ENCODE measurements at regions not wholly inside any gene's neighbourhood (a gene's known extent, or its start where the extent isn't known, plus 50 kb on each side); places are given as distances from the start of the nearest gene placed in this dataset.

DNA sequence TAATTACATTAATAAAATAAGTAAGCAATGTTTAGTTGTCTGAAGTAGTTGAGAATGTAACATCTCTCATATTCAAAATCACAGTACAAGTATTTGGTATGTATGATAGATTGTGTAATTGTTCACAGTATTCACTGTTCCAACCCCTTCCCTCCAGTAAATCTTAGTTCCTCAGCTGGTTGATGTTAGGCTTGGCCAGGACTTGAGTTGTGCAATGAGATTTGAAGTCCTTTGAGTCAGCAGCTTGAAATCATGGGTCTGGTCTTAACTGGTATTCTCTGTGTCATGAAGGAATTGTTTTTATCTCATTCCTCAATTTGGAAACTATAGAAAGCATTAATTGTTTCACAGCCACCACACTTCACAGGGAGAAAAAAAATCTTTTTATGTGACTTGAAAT, 477.1 kb downstream of the FSCB start:
- DNase-seq (ENCODE audit: low read depth in 2 of 3, low spot score in 1 of 3), result no peak

DNA sequence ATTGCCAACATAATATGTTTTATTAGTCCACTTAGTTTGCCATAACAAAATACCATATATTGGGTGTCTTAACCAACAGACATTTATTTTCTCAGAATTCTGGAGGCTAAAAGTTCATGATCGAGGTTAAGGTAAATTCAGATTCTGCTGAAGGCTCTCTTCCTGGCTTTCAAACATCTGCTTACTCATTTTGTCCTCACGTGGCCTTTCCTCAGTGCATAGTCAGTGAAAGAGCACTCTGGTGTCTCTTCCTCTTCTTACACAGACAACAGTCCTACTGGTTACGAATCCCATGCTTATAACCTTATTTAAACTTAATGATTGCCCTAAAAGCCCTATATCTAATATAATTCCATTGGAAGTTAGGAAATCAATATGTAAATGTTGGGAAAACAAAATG, 479.7 kb downstream of the FSCB start:
- no peak for DNase-seq (ENCODE audit: low read depth in 2 of 3, low spot score in 1 of 3)

DNA sequence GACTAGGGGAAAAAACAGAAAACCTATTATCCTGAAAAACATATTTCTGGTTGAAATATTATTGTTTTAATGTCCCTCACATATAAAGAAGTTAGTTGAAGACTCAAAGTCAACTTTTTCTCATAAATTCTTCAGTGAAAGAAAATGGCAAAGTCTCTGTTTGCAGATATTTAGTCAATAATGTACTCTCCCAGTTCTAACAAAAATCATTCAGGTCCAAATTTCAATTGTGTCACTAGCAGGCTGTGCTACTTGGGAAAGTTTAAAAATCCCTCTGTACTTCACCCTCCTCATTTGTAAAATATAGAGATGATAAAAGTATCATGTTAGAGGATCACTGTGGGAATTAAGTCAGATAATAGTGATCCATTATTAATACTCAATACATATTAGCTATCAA, 496.5 kb downstream of the FSCB start:
- DNase-seq (ENCODE audit: low read depth in 2 of 3, low spot score in 1 of 3), result no peak

DNA sequence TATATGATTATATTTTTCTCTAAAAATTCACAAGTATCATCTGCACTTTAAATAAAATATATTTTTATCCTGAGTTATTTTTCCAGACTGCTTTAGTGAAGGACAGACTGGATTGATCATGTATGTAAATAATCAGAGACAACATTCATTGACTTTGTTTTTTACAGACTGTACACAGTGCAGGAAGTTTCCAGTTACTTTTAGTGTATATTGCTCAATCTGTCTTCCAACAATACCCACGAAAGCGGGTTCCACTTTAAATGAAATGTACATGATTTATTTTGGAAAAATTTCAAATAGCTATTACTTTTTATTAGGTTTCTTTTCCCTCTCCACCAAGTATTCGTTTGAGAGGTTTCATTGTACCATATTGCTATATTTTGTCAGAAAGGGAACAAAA, 497.0 kb downstream of the FSCB start:
- DNase-seq (ENCODE audit: low read depth in 2 of 3, low spot score in 1 of 3), result no peak

DNA sequence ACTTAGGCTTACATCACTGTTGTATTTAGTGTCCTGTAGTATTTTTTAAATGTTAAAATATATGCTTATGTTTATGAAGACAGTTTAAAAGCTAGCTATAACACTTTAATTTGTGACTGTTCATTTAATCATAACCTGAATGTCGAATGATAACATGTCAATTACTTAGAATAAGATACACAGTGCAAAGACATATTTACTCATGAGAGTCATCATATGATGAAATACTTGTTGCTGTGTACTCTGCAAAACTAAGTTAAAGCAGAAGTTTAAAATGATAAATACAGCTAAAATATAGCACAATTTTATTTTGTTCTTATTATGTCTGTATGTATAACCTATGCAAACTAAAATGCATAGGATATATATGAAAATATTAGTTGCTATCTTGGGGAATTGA, 497.4 kb downstream of the FSCB start:
- no peak for DNase-seq (ENCODE audit: low read depth in 2 of 3, low spot score in 1 of 3)

DNA sequence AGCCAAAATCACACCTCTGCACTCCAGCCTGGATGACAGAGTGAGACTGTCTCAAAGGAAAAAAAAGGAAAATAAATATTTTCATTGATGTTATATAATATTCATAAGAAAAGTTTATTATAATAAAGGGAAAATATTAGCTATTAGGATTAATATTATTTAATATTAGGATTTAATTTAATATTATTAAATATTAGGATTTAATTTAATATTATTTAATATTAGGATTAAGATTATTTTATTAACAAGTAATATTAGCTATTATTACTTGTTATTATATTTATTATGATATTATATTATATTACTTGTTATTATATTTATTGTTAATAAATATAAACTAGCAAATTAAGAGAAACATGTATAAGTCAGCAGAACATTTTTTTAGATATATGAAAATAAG, 518.1 kb downstream of the FSCB start:
- DNase-seq (ENCODE audit: low read depth in 2 of 3, low spot score in 1 of 3), result no peak

DNA sequence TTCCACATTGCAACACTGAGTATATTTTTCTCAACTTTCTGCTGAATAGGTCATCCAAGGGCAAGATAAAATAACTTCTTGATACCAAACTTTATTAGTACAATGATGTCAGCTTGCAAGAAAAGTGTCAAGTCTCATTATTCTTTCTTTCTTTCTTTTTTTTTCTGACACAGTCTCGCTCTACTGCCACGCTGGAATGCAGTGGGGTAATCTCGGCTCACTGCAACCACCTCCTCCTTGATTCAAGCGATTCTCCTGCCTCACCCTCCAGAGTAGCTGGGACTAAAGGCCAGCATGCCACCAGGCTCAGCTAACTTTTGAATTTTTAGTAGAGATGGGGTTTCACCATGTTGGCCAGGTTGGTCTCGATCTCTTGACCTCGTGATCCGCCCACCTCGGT, 523.4 kb downstream of the FSCB start:
- no peak for DNase-seq (ENCODE audit: low read depth in 2 of 3, low spot score in 1 of 3)

GRCh38 chr14:43981135-43981768, 525.8 kb downstream of the FSCB start:
- DNase-seq (ENCODE audit: low read depth in 2 of 3, low spot score in 1 of 3), result no peak

- DNase-seq (ENCODE audit: low read depth in 2 of 3, low spot score in 1 of 3), result no peak
Measured at GRCh38 chr14:43956741-43957140, 550.3 kb downstream of the FSCB start.

- no peak for DNase-seq (ENCODE audit: low read depth in 2 of 3, low spot score in 1 of 3)
Measured at GRCh38 chr14:43949400-43949799, 557.7 kb downstream of the FSCB start.

DNA sequence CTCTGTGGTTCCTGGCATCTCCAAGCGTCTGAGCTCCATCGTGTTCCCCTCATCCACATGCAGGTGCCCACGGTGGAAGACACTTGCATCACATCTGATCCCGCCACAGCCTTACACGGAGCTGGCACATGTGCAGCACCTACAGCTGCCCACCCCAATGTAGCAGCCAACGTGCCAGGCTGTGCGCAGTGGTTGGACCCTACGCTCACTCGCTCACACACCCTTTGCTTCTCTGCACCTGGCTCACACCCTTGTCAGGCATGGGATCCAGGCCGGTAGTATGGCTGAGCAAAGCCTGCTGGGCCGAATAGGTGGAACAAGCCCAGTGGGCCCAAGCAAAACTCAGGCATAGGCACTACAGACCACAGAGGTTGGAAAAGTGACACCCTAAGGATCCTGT, 567.2 kb downstream of the FSCB start:
- no peak for DNase-seq (ENCODE audit: low read depth in 2 of 3, low spot score in 1 of 3)

DNA sequence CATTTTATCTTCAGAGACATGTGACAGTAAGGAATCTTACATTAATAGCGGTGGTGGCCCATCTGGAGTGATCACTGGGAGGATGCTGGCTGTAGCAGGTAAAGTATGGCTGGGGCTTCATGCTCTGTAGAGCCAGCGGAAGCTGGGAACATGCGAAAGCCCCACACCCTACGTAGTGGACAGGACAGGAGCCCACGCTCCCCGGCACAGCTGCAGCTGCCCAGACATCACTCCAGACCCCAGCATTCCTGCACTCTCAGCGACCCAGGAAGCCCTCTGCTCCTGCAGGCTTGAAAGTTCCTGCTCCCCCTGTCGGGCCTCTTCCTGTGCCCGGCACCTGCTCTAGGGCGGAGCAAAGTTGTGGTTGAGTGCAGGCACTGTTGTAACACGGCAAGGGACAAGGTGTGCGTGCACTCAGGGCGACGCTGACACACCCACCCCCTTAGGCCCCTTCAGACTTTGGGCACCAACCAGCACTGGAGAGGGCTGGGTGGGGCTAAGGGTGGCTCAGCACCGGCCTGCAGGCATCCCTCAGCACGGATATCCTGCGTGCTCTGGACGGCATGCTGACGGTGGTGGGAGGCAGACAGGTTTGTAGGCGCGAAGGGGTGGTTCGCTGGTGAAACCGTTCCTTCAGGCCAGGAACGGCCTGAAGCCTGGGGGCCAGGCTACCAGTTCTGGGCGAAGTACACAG, 568.3 kb downstream of the FSCB start:
- no peak for DNase-seq (ENCODE audit: low read depth in 2 of 3, low spot score in 1 of 3)

DNA sequence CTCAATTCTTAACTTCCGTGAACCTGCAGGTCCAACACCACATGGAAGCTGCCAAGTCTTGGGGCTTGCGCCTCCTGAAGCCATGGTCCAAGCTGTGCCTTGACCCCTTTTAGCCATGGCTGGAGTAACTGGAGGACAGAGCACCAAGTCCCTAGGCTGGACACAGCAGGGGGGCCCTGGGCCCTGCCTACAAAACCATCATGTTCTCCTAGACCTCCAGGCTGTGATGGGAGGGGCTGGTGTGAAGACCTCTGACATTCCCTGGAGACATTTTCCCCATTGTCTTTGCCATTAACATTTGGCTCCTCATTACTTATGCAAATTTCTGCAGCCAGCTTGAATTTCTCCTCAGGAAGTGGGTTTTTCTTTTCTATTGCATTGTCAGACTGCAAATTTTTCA, 570.1 kb downstream of the FSCB start:
- no peak for DNase-seq (ENCODE audit: low read depth in 2 of 3, low spot score in 1 of 3)

DNA sequence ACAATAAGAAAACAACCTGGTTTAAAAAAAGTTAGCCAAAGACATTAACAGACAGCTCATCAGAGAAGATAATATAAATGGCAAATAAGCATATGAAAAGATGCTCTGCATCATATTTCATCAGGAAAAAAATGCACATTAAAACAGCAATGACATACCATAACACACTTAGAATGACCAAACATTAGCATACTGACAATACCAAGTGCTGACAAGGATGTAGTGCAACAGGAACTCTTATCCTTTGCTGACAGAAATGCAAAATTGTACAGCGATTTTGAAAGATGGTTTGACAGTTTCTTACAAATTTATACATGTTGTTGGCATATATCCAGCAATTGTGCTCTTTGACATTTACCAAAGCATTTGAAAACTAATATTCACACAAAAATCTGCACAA, 573.0 kb downstream of the FSCB start:
- no peak for DNase-seq (ENCODE audit: low read depth in 2 of 3, low spot score in 1 of 3)

DNA sequence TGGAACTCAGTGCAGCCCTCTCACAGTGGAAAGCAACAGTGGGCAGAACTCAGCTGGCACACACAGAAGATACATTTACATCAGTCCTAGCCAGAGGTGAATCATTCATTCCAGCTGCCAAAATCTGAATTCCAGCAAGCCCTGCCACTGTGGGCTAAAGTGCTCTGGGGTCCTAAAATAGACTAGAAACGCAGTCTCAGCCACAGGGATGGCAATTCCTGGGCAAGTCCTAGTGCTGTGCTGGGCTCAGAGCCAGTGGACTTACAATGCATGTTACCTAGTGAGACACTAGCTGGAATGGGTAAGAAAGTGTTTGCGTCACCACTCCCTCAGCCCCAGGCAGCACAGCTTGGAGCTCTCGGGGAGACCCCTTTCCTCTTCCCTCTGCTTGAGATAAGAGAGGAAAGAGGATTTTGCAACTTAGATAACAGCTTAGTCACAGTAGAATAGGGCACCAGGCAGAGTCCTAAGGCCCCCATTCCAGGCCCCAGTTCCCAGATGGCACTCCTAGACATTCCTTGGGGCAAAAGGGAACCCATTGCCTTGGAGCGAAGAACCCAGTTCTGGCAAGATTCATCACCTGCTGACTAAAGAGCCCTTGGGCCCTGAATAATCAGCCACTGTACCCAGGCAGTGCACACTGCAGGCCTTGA, 592.9 kb downstream of the FSCB start:
- DNase-seq (ENCODE audit: low read depth in 2 of 3, low spot score in 1 of 3), result no peak

DNA sequence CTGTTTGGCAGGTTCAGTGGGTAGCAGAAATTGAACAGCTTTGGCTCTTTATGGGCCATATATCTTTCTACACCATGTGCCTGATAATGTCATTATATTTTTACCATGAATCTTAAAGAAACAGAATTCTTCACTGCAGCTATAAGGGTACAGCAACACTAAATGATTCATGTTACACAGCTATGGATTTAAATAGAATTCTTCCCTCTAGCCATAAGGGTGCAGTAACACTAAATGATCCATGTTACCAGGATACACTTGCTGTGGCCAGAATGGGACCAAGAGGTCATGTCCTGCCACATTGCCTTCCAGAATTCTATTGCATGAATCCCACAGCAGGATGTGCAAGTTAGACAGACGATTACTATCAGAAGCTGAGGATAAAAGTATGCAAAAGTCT, 603.9 kb downstream of the FSCB start:
- DNase-seq (ENCODE audit: low read depth in 2 of 3, low spot score in 1 of 3), result no peak

DNA sequence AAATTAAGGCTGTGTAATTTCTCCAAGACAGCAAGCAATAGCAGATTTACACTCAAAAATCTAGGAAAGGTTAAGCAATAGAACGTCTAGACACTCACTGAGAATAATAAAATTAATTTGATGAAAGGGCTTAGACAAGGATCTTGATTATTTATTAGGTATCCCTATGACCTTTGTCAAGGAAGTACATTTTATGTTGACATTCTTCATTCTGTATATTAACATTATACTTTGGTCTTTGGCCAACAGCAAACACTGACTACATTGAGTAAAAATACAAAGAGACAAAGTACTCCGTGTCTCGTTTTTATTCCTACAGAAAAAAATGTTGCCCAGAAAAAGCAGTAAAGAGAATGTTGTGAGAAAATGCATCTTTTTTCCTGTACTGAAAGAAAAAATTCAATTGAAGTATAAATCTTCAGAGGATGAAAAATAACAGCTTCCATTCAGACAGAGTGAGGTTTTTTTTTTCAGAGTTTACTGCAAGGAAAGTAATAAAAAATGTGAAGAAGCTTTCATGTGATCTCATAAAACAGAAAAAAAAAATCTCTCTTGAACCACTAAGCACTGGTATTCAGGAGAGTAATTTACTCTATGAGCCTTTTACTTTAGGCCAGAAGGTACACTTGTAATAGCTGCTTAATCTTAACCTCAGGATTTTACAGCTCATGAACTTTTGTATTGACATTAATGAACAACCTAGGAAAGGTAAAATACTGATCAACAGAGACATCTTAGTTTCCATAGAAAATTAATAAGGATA, 605.0 kb downstream of the FSCB start:
- no peak for DNase-seq (ENCODE audit: low read depth in 2 of 3, low spot score in 1 of 3)

DNA sequence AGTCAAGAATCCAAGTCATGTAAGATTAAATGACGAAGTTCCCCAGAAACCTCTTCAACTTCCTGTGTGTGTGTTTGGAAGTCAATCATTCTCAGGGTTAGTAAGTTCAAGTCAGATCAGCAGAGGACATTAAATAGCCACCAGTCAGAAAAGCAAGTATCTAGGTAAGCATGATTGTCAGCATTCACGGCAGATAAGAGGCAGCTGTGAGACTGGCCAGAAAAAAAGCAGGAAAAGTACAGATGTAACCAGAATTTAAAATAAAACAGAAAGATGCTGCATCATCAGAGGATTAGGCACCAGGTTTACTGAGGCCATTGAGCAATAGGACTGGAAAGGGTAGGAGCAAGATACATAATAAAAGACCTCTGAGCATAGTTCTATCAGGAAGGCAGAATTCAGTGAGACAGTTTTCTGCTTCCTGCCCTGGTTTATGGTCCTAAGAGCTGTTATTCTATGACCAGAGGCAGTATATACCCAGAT, 606.9 kb downstream of the FSCB start:
- no peak for DNase-seq (ENCODE audit: low read depth in 2 of 3, low spot score in 1 of 3)

DNA sequence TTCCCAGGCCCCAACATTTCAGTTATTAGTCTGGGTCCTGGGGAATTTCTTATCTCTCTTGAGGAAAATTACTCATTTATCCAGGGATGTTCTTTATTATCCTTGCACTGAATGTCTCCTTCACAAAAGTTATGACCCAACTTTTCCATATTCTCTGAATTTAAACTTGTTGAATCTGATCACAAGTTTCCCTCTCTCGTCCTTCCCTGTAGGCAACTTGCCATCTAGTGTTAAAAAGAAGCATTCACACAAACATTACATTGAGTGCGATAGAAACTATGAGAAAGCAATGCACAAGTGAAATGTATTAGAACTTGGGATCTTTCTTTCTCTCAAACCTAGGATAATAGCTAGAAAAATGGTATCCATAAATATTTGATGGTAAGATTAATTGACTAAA, 608.4 kb downstream of the FSCB start:
- DNase-seq (ENCODE audit: low read depth in 2 of 3, low spot score in 1 of 3), result no peak

DNA sequence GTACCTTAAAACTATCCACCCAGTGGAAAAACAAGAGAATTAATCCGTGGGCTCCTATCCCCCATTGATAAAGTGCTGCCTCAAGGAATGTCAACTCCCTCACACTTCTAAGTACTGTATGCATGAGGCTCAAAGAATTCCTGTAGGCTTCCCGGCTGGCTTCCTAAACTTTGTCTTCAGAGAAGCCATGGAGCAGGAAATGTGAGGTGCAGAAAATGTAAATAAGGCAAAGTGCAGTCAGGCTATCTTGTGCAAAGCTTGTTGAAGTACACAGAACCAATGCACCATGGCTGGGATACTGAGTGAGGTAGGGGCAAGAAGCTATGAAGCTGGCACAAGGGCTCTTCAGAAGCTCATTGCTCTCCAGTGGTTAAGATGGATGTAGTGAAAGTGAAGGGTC, 611.0 kb downstream of the FSCB start:
- DNase-seq (ENCODE audit: low read depth in 2 of 3, low spot score in 1 of 3), result no peak

GRCh38 chr14:43894534-43894933, 612.5 kb downstream of the FSCB start:
- no peak for DNase-seq (ENCODE audit: low read depth in 2 of 3, low spot score in 1 of 3)

GRCh38 chr14:43887523-43887922, 619.6 kb downstream of the FSCB start:
- no peak for DNase-seq (ENCODE audit: low read depth in 2 of 3, low spot score in 1 of 3)

Data from stimulated activated CD4-positive, alpha-beta T cell treated with anti-CD3 and anti-CD28 coated beads, Interleukin-12 subunit alpha, Interleukin-12 subunit beta, amount 100 ng/mL, for 48 hours (primary cell).